Duodenal mucosa (tissue), 2 donors: ENCODE measurements at regions not wholly inside any gene's neighbourhood (a gene's known extent, or its start where the extent isn't known, plus 50 kb on each side); places are given as distances from the start of the nearest gene placed in this dataset.
"Not testable (repeated sequence)": the region's sequence is repeated elsewhere in the genome, so short reads cannot be mapped to it uniquely, and the experiment has no call there.

Source experiments
- H3K27ac ChIP-seq: one replicate; pipeline ENCODE4 v1.7.0; 2013; ENCODE audit warnings: low read depth, low read length
- H3K27me3 ChIP-seq, 2 donors: one replicate each; pipeline ENCODE4 v1.7.0; 2013; ENCODE audit warnings: low read length in 2 of 2, control low read depth in 1 of 2; ENCODE audit not compliant: insufficient read depth in 2 of 2, control insufficient read depth in 1 of 2
- H3K36me3 ChIP-seq, 2 donors: one replicate each; pipeline ENCODE4 v1.7.0; 2013; ENCODE audit warnings: low read length in 2 of 2, control low read depth in 1 of 2; ENCODE audit not compliant: insufficient read depth in 2 of 2, control insufficient read depth in 1 of 2
- H3K4me1 ChIP-seq, 2 donors: one replicate each; pipeline ENCODE4 v1.7.0; 2013; ENCODE audit warnings: low read length in 2 of 2, control low read depth in 1 of 2; ENCODE audit not compliant: insufficient read depth in 2 of 2, control insufficient read depth in 1 of 2
- H3K4me3 ChIP-seq, 2 donors: one replicate each; pipeline ENCODE4 v1.7.0; 2013; ENCODE audit warnings: low read length in 2 of 2, low read depth in 1 of 2
- H3K9ac ChIP-seq, 2 donors: one replicate each; pipeline ENCODE4 v1.7.0; 2013; ENCODE audit warnings: low read length in 2 of 2, low read depth in 1 of 2
- H3K9me3 ChIP-seq, 2 donors: one replicate each; pipeline ENCODE4 v1.7.0; 2013; ENCODE audit warnings: low read length in 2 of 2, control low read depth in 1 of 2; ENCODE audit not compliant: control insufficient read depth in 1 of 2

DNA sequence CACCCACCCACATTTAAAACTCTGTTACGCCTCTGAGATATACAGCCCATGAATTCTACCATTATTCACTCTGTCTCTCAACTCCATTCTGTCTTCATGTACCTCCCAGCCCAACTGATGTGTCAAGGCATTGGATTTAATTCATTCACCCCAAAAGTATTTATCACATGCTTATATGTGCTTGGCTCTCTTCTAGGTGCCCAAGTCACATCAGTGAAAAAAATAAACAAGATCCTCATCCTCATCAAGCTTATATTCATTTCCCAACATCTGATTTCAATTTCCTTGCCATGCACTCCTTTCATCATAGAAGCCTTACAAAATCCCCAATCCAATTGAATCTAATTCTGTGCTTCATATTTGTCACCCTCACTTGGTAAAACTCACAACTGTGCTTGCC lies 967.6 kb downstream of the LTN1 start:
- peaks cover under 1 to 3% of the 10 kb centered on the region in 2 donors for H3K9me3 ChIP-seq
- H3K36me3 ChIP-seq, result no peaks in the 10 kb centered on the region
- no peak overlapping the region for H3K9ac ChIP-seq
- no peaks in the 10 kb centered on the region for H3K4me1 ChIP-seq
- no peak overlapping the region for H3K4me3 ChIP-seq
- no peaks in the 10 kb centered on the region for H3K27me3 ChIP-seq
- H3K27ac ChIP-seq, result no peak overlapping the region

DNA sequence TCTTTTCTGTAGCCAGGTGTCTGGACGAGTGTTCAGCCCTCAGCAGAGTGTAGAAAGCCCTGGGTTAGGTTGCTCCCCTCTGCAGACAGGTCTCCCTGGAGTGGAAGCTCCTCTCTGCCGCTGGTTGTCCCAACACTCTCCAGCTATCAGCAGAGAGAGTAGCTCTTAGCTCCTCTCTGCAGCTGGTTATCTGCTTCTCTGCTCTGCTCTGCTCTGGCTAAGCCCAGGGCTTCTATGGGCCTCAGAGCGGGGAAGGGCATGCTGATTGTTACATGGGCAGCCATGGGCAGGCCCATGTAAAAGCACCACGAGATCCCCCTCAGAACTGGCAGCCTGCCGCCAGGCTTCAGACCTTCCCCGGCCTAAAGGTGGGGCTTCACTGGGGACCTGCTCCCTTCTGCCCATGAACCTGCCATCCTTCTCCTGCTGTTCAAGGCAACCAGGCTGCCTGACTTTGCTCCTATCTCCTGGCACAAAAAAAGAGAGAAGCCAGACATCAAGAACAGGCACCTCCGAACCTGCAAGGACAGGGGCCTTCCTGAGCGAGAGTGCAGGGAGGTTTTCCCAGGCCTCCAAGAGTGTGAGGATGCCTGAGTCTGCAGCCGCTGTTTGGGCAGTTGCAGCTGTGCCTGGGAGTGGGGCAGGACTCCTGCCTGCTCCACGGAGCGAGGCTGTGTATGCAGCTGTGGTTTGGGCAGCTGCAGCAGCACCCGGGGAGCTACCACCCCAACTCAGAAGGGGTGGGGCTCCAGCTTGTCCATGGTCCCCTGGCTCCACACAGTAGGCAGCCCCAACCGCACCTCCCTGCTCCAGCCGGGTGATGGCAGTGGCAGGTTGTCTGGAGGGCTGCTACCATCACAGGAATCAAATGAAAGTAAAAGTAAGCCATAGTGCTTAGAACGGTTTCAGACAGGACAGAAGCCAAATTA lies 973.7 kb downstream of the LTN1 start:
- Histone ChIP-seq H3K36me3 (no peaks in the 10 kb centered on the region), H3K4me1 (no peaks in the 10 kb centered on the region), H3K9me3 (no peaks in the 10 kb centered on the region), H3K4me3 (no peak overlapping the region), H3K27ac (no peak overlapping the region), H3K27me3 (no peaks in the 10 kb centered on the region), H3K9ac (no peak overlapping the region)

DNA sequence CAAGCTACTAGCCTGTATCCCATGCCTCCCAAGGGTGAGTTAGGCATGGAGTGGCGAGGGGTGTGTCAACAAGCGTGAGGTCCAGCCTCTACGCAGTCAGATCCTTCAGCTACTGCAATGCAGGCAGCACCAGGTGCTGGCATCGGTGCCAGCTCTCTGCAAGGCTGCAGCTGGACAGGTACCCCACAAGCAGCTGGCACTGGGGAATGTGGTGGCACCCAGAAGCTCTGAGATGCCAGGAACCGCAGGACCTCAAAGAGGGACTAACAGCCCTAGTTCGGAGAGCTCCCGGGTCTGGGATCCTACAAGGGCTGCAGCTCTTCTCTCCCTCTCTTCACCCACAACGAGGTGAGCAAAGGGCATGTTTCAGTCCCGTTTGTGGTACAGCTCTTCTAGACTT lies 974.5 kb downstream of the LTN1 start:
- no peaks in the 10 kb centered on the region for H3K9me3 ChIP-seq
- no peaks in the 10 kb centered on the region for H3K27me3 ChIP-seq
- H3K9ac ChIP-seq, result no peak overlapping the region
- H3K4me3 ChIP-seq, result no peak overlapping the region
- no peaks in the 10 kb centered on the region for H3K36me3 ChIP-seq
- H3K4me1 ChIP-seq, result no peaks in the 10 kb centered on the region
- no peak overlapping the region for H3K27ac ChIP-seq

DNA sequence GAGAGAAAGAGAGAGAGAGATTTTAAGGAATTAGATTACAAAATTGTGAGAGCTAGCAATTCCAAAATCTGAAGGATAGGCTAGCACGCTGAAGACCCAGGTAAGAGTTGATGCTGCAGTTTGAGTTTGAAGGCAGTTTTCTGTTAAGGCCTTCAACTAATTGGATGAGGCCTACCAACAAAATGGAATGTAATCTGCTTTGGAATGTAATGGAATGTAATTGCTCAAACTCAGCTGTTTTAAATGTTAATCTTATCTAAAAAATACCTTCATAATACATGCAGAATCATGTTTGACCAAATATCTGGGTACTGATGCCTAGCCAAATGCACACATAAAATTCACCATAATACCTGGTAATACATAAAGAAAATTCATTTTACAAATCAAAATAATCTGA lies 976.1 kb downstream of the LTN1 start:
- H3K27ac ChIP-seq, result no peak overlapping the region
- H3K36me3 ChIP-seq, result no peaks in the 10 kb centered on the region
- H3K4me1 ChIP-seq, result no peaks in the 10 kb centered on the region
- no peak overlapping the region for H3K9ac ChIP-seq
- no peak overlapping the region for H3K4me3 ChIP-seq
- no peaks in the 10 kb centered on the region for H3K9me3 ChIP-seq
- H3K27me3 ChIP-seq, result no peaks in the 10 kb centered on the region

DNA sequence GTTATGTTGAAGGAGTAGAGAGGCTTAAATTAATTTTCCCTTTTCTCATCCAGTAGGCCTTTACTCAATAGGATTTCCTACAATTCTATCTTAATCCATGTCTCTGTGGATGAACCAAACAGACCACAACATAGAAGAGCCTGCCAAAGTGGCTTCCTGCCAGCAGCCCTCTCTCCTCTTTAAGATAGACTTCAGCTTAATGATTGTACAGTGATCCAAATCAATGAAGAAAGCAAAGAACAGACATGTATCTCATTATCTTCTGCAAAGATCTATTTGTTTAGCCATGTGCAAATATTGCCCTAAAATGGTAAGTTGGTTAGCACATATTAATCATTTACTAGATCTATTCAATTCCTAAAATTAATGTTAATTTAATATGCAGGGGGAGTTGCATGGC lies 979.6 kb downstream of the LTN1 start:
- H3K36me3 ChIP-seq, H3K4me3 ChIP-seq, H3K4me1 ChIP-seq, H3K27me3 ChIP-seq, H3K9me3 ChIP-seq, H3K9ac ChIP-seq, H3K27ac ChIP-seq: not testable (repeated sequence)

DNA sequence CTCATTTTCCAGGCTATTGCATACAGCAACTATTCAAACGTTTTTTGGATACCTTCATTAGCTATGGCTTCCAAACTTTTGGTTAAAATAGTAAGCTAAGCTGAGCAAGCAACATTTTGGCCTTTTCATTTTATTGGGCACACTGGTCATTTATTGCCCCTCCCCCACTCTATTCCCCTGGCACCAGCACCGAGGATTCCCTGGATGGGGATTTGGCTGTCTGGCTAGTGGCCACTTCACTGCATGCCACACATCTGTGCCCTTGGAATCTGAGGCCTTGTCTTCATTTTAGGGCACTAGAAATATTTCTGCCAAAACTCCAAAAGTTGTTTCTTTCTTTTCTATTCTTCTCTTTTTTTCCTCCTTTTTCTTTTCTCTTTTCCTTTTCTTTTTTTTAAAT lies 980.7 kb downstream of the LTN1 start:
- H3K27me3 ChIP-seq, H3K36me3 ChIP-seq, H3K4me1 ChIP-seq, H3K9ac ChIP-seq, H3K27ac ChIP-seq, H3K4me3 ChIP-seq, H3K9me3 ChIP-seq: not testable (repeated sequence)

DNA sequence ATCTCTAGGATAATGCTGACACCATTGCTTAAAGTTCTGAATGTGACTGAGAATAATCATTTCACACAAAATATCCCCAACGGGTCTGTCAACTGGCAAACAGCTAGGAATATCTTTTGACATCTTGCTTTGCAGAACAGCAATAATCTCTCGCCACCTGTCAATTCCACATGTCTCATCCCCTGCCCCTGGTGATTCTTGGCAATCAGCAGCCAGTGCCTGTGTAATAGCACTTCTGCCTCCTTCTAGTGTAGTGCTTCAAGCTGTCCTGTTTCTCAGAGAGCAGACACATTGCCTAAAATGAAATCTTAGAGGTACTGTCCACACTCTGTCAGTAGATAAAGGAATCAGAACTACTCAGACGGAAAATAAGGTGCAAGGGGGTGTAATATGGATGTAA lies 984.4 kb downstream of the LTN1 start:
- H3K9ac ChIP-seq, H3K27ac ChIP-seq, H3K27me3 ChIP-seq, H3K36me3 ChIP-seq, H3K4me3 ChIP-seq, H3K9me3 ChIP-seq, H3K4me1 ChIP-seq: not testable (repeated sequence)

DNA sequence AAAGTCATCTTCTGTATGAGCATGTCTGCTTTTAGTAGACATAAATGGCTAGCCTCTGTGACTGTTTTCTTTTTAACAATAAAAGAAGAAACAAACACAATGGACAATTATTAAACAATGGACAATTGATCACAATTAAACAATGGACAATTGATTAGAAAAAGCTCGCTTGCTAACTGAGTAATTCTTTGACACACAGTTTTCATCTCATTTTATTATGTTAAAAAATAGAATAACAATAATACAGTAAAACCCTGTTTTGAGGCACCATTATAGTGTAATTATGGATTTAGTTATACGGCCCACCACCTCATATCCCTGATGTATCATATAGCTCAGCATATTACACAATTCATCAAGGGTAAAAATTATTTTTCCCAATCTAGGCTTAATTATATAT lies 989.0 kb downstream of the LTN1 start:
- not testable (repeated sequence) for H3K4me3 ChIP-seq, H3K9ac ChIP-seq, H3K27me3 ChIP-seq, H3K27ac ChIP-seq, H3K36me3 ChIP-seq, H3K9me3 ChIP-seq, H3K4me1 ChIP-seq

DNA sequence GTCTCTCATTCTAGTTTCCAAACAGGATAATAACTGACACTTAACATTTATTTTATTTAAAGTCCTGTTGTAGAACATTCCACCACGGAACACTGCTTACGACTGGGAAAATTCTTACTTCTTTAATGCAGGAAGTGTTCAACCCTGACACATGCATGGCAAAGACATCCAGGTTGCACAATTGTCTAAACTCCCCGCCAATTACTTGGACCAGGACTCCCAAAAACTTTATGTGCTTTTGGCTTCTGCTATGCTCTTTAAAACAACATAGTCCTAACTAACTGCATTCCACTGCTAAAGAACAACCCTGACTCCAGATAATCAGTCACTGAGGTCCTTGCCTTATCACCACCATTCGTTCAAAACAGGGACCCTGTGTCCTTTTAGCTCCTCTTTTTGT lies 995.8 kb downstream of the LTN1 start:
- H3K4me1 ChIP-seq, H3K9me3 ChIP-seq, H3K27ac ChIP-seq, H3K27me3 ChIP-seq, H3K36me3 ChIP-seq, H3K9ac ChIP-seq, H3K4me3 ChIP-seq: not testable (repeated sequence)

DNA sequence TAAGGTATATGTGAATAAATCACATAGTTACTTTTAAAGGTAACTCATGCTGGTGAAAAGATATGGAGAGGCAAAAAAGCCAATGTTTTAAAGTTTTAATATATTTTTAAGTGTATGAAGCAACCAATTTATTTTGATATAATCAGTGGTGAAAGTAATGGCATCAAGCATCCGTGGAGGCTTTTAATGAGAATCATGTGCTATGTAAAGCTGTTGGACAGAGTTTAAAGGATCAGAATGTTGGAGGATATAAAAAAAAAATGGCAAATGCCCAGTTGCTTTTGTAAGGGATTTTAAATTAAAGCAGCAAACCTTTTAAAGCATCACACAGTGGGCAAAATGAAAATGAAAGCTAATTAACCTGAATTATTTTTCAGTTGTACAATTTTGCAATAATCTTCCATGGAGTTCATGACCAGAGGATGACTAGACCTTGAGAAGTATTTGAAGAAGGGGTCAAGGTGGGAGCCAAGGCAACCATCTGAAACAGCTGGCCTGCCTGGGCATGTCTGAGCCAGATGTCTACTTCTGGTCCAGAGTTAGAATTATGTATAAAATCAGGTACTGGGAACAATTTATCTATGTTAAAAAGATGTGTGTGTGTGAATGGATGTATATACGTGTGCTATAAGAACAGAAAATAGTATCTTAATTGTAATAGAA lies 1007.9 kb downstream of the LTN1 start:
- H3K36me3 ChIP-seq, H3K4me1 ChIP-seq, H3K4me3 ChIP-seq, H3K27ac ChIP-seq, H3K9ac ChIP-seq, H3K27me3 ChIP-seq, H3K9me3 ChIP-seq: not testable (repeated sequence)
